ENCODE measurements at regions not wholly inside any gene's neighbourhood (a gene's known extent, or its start where the extent isn't known, plus 50 kb on each side); places are given as distances from the start of the nearest gene placed in this dataset.
A peak's percentile ranks its signal among the peaks of the same experiment; 100 is the strongest.

GRCh38 chr6:16033214-16033613 is 95.7 kb upstream of the MYLIP start:
- TF ChIP-seq SPI1 (IDR thresholded peaks at IDR 0.05; ENCODE audit: borderline replicate concordance, low read depth) (no peak), POLR2AphosphoS5 (IDR thresholded peaks at IDR 0.05; ENCODE audit: low read depth) (no peak), GABPA (IDR thresholded peaks at IDR 0.05; ENCODE audit: low read depth) (no peak), REST (IDR thresholded peaks at IDR 0.05; ENCODE audit: insufficient replicate concordance, low read depth) (no peak), CTCF (IDR thresholded peaks at IDR 0.05; ENCODE audit: insufficient read depth, low read length) (no peak)
- Histone ChIP-seq H3K27me3 (ENCODE audit: insufficient read depth, poor library complexity, severe bottlenecking) (no peaks in the 10 kb centered on the region), H3K4me3 (replicated peaks; ENCODE audit: insufficient read depth, low read length) (no peak overlapping the region), H3K27ac (replicated peaks) (no peak overlapping the region)
- no peak for DNase-seq (ENCODE audit: low read depth in 1 of 2, low spot score in 1 of 2)

GRCh38 chr6:16031278-16031981 is 97.5 kb upstream of the MYLIP start:
- Histone ChIP-seq H3K27me3 (ENCODE audit: insufficient read depth, poor library complexity, severe bottlenecking) (no peaks in the 10 kb centered on the region), H3K27ac (replicated peaks) (no peak overlapping the region), H3K4me3 (replicated peaks; ENCODE audit: insufficient read depth, low read length) (no peak overlapping the region)
- TF ChIP-seq POLR2AphosphoS5 (IDR thresholded peaks at IDR 0.05; ENCODE audit: low read depth): no peak
- no peak for TF ChIP-seq REST (IDR thresholded peaks at IDR 0.05; ENCODE audit: insufficient replicate concordance, low read depth)
- TF ChIP-seq GABPA (IDR thresholded peaks at IDR 0.05; ENCODE audit: low read depth): no peak
- no peak for TF ChIP-seq SPI1 (IDR thresholded peaks at IDR 0.05; ENCODE audit: borderline replicate concordance, low read depth)
- TF ChIP-seq CTCF (IDR thresholded peaks at IDR 0.05; ENCODE audit: insufficient read depth, low read length): no peak
- DNase-seq (ENCODE audit: low read depth in 1 of 2, low spot score in 1 of 2): peak; percentile 3 to 37

GRCh38 chr6:16028966-16029365 is 99.9 kb upstream of the MYLIP start:
- no peak for DNase-seq (ENCODE audit: low read depth in 1 of 2, low spot score in 1 of 2)
- no peak overlapping the region for H3K4me3 ChIP-seq (replicated peaks; ENCODE audit: insufficient read depth, low read length)
- TF ChIP-seq SPI1 (IDR thresholded peaks at IDR 0.05; ENCODE audit: borderline replicate concordance, low read depth) (no peak), CTCF (IDR thresholded peaks at IDR 0.05; ENCODE audit: insufficient read depth, low read length) (no peak), REST (IDR thresholded peaks at IDR 0.05; ENCODE audit: insufficient replicate concordance, low read depth) (no peak), GABPA (IDR thresholded peaks at IDR 0.05; ENCODE audit: low read depth) (no peak), POLR2AphosphoS5 (IDR thresholded peaks at IDR 0.05; ENCODE audit: low read depth) (no peak)
- no peaks in the 10 kb centered on the region for H3K27me3 ChIP-seq (ENCODE audit: insufficient read depth, poor library complexity, severe bottlenecking)
- no peak overlapping the region for H3K27ac ChIP-seq (replicated peaks)

Measured in HL-60 (cell line).